GM18867 (cell line): ENCODE measurements at regions not wholly inside any gene's neighbourhood (a gene's known extent, or its start where the extent isn't known, plus 50 kb on each side); places are given as distances from the start of the nearest gene placed in this dataset.

ENCODE experiments used
- ATAC-seq: cut with Tn5 transposase; IDR thresholded peaks from one replicate; pipeline ENCODE4 v1.9.1; 2021; ENCODE audit warnings: mild to moderate bottlenecking, moderate library complexity; ENCODE audit not compliant: unreplicated experiment

- no peak for ATAC-seq
Observed at GRCh38 chr9:80602291-80602690, 1030.5 kb downstream of the TLE4 start.

- ATAC-seq, result no peak
Observed at GRCh38 chr9:80596579-80596978, 1024.8 kb downstream of the TLE4 start.

- no peak for ATAC-seq
Observed at GRCh38 chr9:80595192-80595591, 1023.4 kb downstream of the TLE4 start.

- no peak for ATAC-seq
Observed at GRCh38 chr9:80592413-80592812, 1020.6 kb downstream of the TLE4 start.

GRCh38 chr9:80586786-80587330 is 1015.1 kb downstream of the TLE4 start:
- ATAC-seq, result no peak

GRCh38 chr9:80571953-80572352 is 1000.2 kb downstream of the TLE4 start:
- no peak for ATAC-seq

- ATAC-seq, result no peak
Observed at GRCh38 chr9:80569236-80569635, 997.5 kb downstream of the TLE4 start.

- ATAC-seq, result no peak
Observed at GRCh38 chr9:80561526-80561925, 989.8 kb downstream of the TLE4 start.

GRCh38 chr9:80560976-80561375 is 989.2 kb downstream of the TLE4 start:
- ATAC-seq, result no peak

GRCh38 chr9:80557256-80557655 is 985.5 kb downstream of the TLE4 start:
- no peak for ATAC-seq

- ATAC-seq, result no peak
Observed at GRCh38 chr9:80556631-80557030, 984.9 kb downstream of the TLE4 start.

GRCh38 chr9:80555782-80556325 is 984.1 kb downstream of the TLE4 start:
- ATAC-seq, result no peak

GRCh38 chr9:80554856-80555255 is 983.1 kb downstream of the TLE4 start:
- ATAC-seq, result no peak

- ATAC-seq, result no peak
Observed at GRCh38 chr9:80554301-80554700, 982.5 kb downstream of the TLE4 start.

GRCh38 chr9:80552931-80553330 is 981.2 kb downstream of the TLE4 start:
- no peak for ATAC-seq

- ATAC-seq, result no peak
Observed at GRCh38 chr9:80550181-80550580, 978.4 kb downstream of the TLE4 start.

GRCh38 chr9:80547613-80548012 is 975.8 kb downstream of the TLE4 start:
- no peak for ATAC-seq

- no peak for ATAC-seq
Observed at GRCh38 chr9:80540387-80540786, 968.6 kb downstream of the TLE4 start.

GRCh38 chr9:80538976-80539375 is 967.2 kb downstream of the TLE4 start:
- ATAC-seq, result no peak

- no peak for ATAC-seq
Observed at GRCh38 chr9:80522465-80522864, 950.7 kb downstream of the TLE4 start.

- ATAC-seq, result no peak
Observed at GRCh38 chr9:80521151-80521550, 949.4 kb downstream of the TLE4 start.

- ATAC-seq, result no peak
Observed at GRCh38 chr9:80520231-80520630, 948.5 kb downstream of the TLE4 start.

- ATAC-seq, result no peak
Observed at GRCh38 chr9:80518441-80518840, 946.7 kb downstream of the TLE4 start.
